ENCODE measurements at regions not wholly inside any gene's neighbourhood (a gene's known extent, or its start where the extent isn't known, plus 50 kb on each side); places are given as distances from the start of the nearest gene placed in this dataset.

- H3K4me1 ChIP-seq (ENCODE audit: control insufficient read depth, insufficient read depth, low read length, poor library complexity, severe bottlenecking), result no peaks in the 10 kb centered on the region
- DNase-seq, result no peak
- H3K27ac ChIP-seq (ENCODE audit: insufficient read depth, low read length, poor library complexity, severe bottlenecking), result no peak overlapping the region
- H3K36me3 ChIP-seq (ENCODE audit: control insufficient read depth, insufficient read depth, low read length), result no peaks in the 10 kb centered on the region
- no peaks in the 10 kb centered on the region for H3K27me3 ChIP-seq (replicated peaks; ENCODE audit: control insufficient read depth, insufficient read depth, low read length, poor library complexity, severe bottlenecking)
- H3K9me3 ChIP-seq (ENCODE audit: control insufficient read depth, low read length), result no peaks in the 10 kb centered on the region
- H3K4me3 ChIP-seq (ENCODE audit: insufficient read depth, low read depth, low read length, poor library complexity, severe bottlenecking), result no peak overlapping the region
Observed at GRCh38 chr12:47023953-47024352, 55.5 kb upstream of the PCED1B start.

DNA sequence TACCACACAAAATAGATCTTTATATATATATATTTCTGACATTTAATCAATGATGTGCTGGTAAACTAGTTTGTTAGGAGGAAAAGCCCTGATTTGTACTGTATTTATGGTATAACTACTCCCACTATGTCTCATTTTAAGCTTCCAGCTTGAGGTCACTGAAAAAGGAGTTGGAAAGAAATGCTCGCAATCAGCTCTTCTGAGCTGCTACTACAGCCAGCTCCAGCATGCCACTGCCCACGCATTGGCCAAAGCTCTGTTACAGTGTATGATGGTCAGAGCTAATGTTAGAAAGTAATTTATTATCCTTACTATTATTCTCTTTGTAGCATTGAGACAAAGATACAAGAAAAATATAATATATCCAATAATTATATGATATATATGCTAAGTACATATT is 55.0 kb upstream of the PCED1B start:
- H3K36me3 ChIP-seq (ENCODE audit: control insufficient read depth, insufficient read depth, low read length), result no peaks in the 10 kb centered on the region
- H3K27ac ChIP-seq (ENCODE audit: insufficient read depth, low read length, poor library complexity, severe bottlenecking), result no peak overlapping the region
- DNase-seq, result no peak
- no peaks in the 10 kb centered on the region for H3K4me1 ChIP-seq (ENCODE audit: control insufficient read depth, insufficient read depth, low read length, poor library complexity, severe bottlenecking)
- no peaks in the 10 kb centered on the region for H3K27me3 ChIP-seq (replicated peaks; ENCODE audit: control insufficient read depth, insufficient read depth, low read length, poor library complexity, severe bottlenecking)
- H3K4me3 ChIP-seq (ENCODE audit: insufficient read depth, low read depth, low read length, poor library complexity, severe bottlenecking), result no peak overlapping the region
- H3K9me3 ChIP-seq (ENCODE audit: control insufficient read depth, low read length), result no peaks in the 10 kb centered on the region

DNA sequence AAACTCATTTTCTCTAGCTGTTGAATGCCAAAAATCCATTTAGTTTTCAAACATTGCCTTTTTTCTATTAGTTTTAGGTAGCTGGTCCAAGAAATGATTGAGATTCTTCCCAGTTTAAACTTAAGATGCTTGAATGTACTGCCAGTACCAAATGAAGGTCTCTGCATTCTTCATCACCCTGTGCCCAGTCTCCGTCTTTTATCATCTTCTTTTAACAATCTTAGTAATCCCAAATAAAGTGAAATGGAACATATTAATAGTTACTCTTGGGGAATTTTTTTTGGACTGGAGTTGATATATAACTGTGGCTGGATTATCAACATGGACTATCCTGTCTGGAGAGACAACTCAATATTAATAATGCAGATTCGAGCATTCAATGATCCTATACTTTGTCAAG is 54.1 kb upstream of the PCED1B start:
- H3K27me3 ChIP-seq (replicated peaks; ENCODE audit: control insufficient read depth, insufficient read depth, low read length, poor library complexity, severe bottlenecking), result no peaks in the 10 kb centered on the region
- H3K4me1 ChIP-seq (ENCODE audit: control insufficient read depth, insufficient read depth, low read length, poor library complexity, severe bottlenecking), result no peaks in the 10 kb centered on the region
- no peaks in the 10 kb centered on the region for H3K36me3 ChIP-seq (ENCODE audit: control insufficient read depth, insufficient read depth, low read length)

DNA sequence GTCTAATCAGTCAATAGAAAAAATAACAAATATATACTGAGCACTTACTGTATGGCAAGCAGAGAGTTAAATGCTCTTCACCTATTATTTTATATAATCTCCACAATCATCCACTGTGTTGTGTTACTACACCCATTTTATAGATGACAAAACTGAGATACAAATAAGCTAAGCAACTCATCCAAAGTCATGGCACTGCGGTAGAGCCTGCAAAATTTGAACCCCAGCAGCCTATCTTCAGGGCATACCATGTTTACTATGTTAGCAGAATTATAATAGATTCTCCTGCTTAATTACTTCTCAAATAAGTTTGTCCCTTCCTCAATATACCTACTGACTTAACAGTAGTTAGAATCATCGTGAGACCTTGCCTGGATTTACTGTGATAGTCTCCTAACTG is 53.6 kb upstream of the PCED1B start:
- no peaks in the 10 kb centered on the region for H3K36me3 ChIP-seq (ENCODE audit: control insufficient read depth, insufficient read depth, low read length)
- H3K4me3 ChIP-seq (ENCODE audit: insufficient read depth, low read depth, low read length, poor library complexity, severe bottlenecking), result no peak overlapping the region
- H3K27ac ChIP-seq (ENCODE audit: insufficient read depth, low read length, poor library complexity, severe bottlenecking), result no peak overlapping the region
- no peaks in the 10 kb centered on the region for H3K9me3 ChIP-seq (ENCODE audit: control insufficient read depth, low read length)
- no peak for DNase-seq
- no peaks in the 10 kb centered on the region for H3K27me3 ChIP-seq (replicated peaks; ENCODE audit: control insufficient read depth, insufficient read depth, low read length, poor library complexity, severe bottlenecking)
- no peaks in the 10 kb centered on the region for H3K4me1 ChIP-seq (ENCODE audit: control insufficient read depth, insufficient read depth, low read length, poor library complexity, severe bottlenecking)

More for the DNA sequence above, 54.1 kb upstream of the PCED1B start:
- no peak for DNase-seq
- Histone ChIP-seq H3K27ac (ENCODE audit: insufficient read depth, low read length, poor library complexity, severe bottlenecking) (no peak overlapping the region), H3K4me3 (ENCODE audit: insufficient read depth, low read depth, low read length, poor library complexity, severe bottlenecking) (no peak overlapping the region), H3K9me3 (ENCODE audit: control insufficient read depth, low read length) (no peaks in the 10 kb centered on the region)

- no peak for DNase-seq
- no peaks in the 10 kb centered on the region for H3K9me3 ChIP-seq (ENCODE audit: control insufficient read depth, low read length)
- H3K4me1 ChIP-seq (ENCODE audit: control insufficient read depth, insufficient read depth, low read length, poor library complexity, severe bottlenecking), result no peaks in the 10 kb centered on the region
- no peaks in the 10 kb centered on the region for H3K36me3 ChIP-seq (ENCODE audit: control insufficient read depth, insufficient read depth, low read length)
- no peaks in the 10 kb centered on the region for H3K27me3 ChIP-seq (replicated peaks; ENCODE audit: control insufficient read depth, insufficient read depth, low read length, poor library complexity, severe bottlenecking)
- H3K27ac ChIP-seq (ENCODE audit: insufficient read depth, low read length, poor library complexity, severe bottlenecking), result no peak overlapping the region
- H3K4me3 ChIP-seq (ENCODE audit: insufficient read depth, low read depth, low read length, poor library complexity, severe bottlenecking), result no peak overlapping the region
Observed at GRCh38 chr12:47026291-47026690, 53.1 kb upstream of the PCED1B start.
